ENCODE measurements at regions not wholly inside any gene's neighbourhood (a gene's known extent, or its start where the extent isn't known, plus 50 kb on each side); places are given as distances from the start of the nearest gene placed in this dataset.
"Not testable (repeated sequence)": the region's sequence is repeated elsewhere in the genome, so short reads cannot be mapped to it uniquely, and the experiment has no call there.

- DNase-seq (ENCODE audit: low read depth): no peak
These were observed 306.7 kb downstream of the EPB41L4A start for GRCh38 chr5:112112346-112112745.

- peak; percentile 42 for DNase-seq (ENCODE audit: low read depth)
These were observed 309.6 kb downstream of the EPB41L4A start for GRCh38 chr5:112109331-112110007.

- DNase-seq (ENCODE audit: low read depth): no peak
These were observed 312.2 kb downstream of the EPB41L4A start for GRCh38 chr5:112106878-112107277.

- no peak for DNase-seq (ENCODE audit: low read depth)
These were observed 321.3 kb downstream of the EPB41L4A start for GRCh38 chr5:112097768-112098167.

- no peak for DNase-seq (ENCODE audit: low read depth)
These were observed 330.2 kb upstream of the NREP start for GRCh38 chr5:112087222-112087621.

GRCh38 chr5:112086740-112087139 is 329.7 kb upstream of the NREP start:
- DNase-seq (ENCODE audit: low read depth): no peak

- DNase-seq (ENCODE audit: low read depth): no peak
These were observed 327.2 kb upstream of the NREP start for GRCh38 chr5:112084149-112084548.

GRCh38 chr5:112083623-112084022 is 326.6 kb upstream of the NREP start:
- DNase-seq (ENCODE audit: low read depth): no peak

- DNase-seq (ENCODE audit: low read depth): peak; percentile 19
These were observed 320.2 kb upstream of the NREP start for GRCh38 chr5:112077180-112077579.

- DNase-seq (ENCODE audit: low read depth): no peak
These were observed 313.0 kb upstream of the NREP start for GRCh38 chr5:112070022-112070421.

GRCh38 chr5:112069329-112069728 is 312.3 kb upstream of the NREP start:
- DNase-seq (ENCODE audit: low read depth): no peak

GRCh38 chr5:112068593-112068992 is 311.6 kb upstream of the NREP start:
- no peak for DNase-seq (ENCODE audit: low read depth)

GRCh38 chr5:112065781-112066180 is 308.8 kb upstream of the NREP start:
- DNase-seq (ENCODE audit: low read depth): no peak

- DNase-seq (ENCODE audit: low read depth): no peak
These were observed 308.0 kb upstream of the NREP start for GRCh38 chr5:112064956-112065355.

GRCh38 chr5:112064271-112064701 is 307.3 kb upstream of the NREP start:
- DNase-seq (ENCODE audit: low read depth): no peak

- no peak for DNase-seq (ENCODE audit: low read depth)
These were observed 306.9 kb upstream of the NREP start for GRCh38 chr5:112063856-112064255.

GRCh38 chr5:112063191-112063590 is 306.2 kb upstream of the NREP start:
- no peak for DNase-seq (ENCODE audit: low read depth)

- DNase-seq (ENCODE audit: low read depth): no peak
These were observed 305.2 kb upstream of the NREP start for GRCh38 chr5:112062181-112062580.

GRCh38 chr5:112061666-112062065 is 304.7 kb upstream of the NREP start:
- DNase-seq (ENCODE audit: low read depth): no peak

GRCh38 chr5:112059579-112060135 is 302.7 kb upstream of the NREP start:
- DNase-seq (ENCODE audit: low read depth): no peak

- no peak for DNase-seq (ENCODE audit: low read depth)
These were observed 292.7 kb upstream of the NREP start for GRCh38 chr5:112049738-112050137.

- no peak for DNase-seq (ENCODE audit: low read depth)
These were observed 279.2 kb upstream of the NREP start for GRCh38 chr5:112036206-112036605.

GRCh38 chr5:112034421-112034979 is 277.5 kb upstream of the NREP start:
- no peak for DNase-seq (ENCODE audit: low read depth)

- not testable (repeated sequence) for DNase-seq (ENCODE audit: low read depth)
These were observed 269.9 kb upstream of the NREP start for GRCh38 chr5:112026879-112027278.
